ENCODE measurements at regions not wholly inside any gene's neighbourhood (a gene's known extent, or its start where the extent isn't known, plus 50 kb on each side); places are given as distances from the start of the nearest gene placed in this dataset.

DNA sequence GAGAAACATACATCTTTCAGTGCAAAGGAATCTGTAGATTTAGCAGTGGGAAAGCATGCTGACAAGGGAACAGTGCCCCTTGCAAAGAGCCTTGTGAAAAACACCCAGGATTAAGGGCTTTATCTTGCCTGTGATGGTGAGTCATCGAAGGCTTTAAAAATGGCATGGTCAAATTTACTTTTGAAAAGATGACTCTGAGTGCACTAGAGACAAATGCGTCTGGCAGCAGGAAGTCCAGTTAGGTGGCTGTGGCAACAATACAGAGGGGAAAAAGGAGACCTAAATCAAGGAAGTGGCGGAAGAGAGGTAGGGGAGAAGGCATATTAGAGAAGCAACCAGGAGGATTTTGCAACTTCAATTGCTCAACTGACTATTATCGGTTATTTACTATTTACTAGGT lies 472.6 kb upstream of the CPEB2 start:
- Histone ChIP-seq H3K36me3 (ENCODE audit: control insufficient read depth, insufficient read depth, low read length) (no peaks in the 10 kb centered on the region), H3K4me2 (ENCODE audit: low read length) (no peak overlapping the region), H2AFZ (no peak overlapping the region), H3K4me1 (no peaks in the 10 kb centered on the region), H3K9me3 (ENCODE audit: control insufficient read depth, low read length) (no peaks in the 10 kb centered on the region), H3K27me3 (ENCODE audit: control insufficient read depth, insufficient read depth, low read length) (no peaks in the 10 kb centered on the region), H3K79me2 (no peaks in the 10 kb centered on the region), H3K9ac (no peak overlapping the region), H3K27ac (no peak overlapping the region), H3K4me3 (ENCODE audit: low read depth, low read length) (no peak overlapping the region)
- TF ChIP-seq, protein P1, sequence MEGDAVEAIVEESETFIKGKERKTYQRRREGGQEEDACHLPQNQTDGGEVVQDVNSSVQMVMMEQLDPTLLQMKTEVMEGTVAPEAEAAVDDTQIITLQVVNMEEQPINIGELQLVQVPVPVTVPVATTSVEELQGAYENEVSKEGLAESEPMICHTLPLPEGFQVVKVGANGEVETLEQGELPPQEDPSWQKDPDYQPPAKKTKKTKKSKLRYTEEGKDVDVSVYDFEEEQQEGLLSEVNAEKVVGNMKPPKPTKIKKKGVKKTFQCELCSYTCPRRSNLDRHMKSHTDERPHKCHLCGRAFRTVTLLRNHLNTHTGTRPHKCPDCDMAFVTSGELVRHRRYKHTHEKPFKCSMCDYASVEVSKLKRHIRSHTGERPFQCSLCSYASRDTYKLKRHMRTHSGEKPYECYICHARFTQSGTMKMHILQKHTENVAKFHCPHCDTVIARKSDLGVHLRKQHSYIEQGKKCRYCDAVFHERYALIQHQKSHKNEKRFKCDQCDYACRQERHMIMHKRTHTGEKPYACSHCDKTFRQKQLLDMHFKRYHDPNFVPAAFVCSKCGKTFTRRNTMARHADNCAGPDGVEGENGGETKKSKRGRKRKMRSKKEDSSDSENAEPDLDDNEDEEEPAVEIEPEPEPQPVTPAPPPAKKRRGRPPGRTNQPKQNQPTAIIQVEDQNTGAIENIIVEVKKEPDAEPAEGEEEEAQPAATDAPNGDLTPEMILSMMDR (IDR thresholded peaks at IDR 0.05): no peak

DNA sequence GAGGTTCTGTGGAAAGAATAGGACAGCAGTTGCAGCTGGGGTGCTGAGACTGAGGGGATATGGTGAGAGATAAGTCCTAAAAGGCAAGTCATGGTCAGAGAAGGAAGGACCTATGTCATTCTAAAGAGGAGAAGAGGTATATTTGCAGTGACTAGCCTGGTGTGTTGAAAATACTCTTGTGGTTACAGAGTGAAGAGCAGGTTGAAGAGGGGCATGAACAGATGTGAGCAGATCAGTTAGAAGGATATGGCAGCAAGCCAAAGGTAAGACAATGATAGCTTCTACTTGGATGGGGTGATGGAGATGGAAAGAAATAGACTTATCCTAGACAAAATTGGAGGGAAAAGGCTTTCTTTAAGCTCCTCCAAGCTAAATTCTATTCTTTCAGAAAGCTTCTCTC lies 469.8 kb upstream of the CPEB2 start:
- TF ChIP-seq, protein P1 (IDR thresholded peaks at IDR 0.05): no peak
- Histone ChIP-seq H3K36me3 (ENCODE audit: control insufficient read depth, insufficient read depth, low read length) (no peaks in the 10 kb centered on the region), H3K9ac (no peak overlapping the region), H3K9me3 (ENCODE audit: control insufficient read depth, low read length) (no peaks in the 10 kb centered on the region), H3K4me1 (no peaks in the 10 kb centered on the region), H3K79me2 (no peaks in the 10 kb centered on the region), H2AFZ (no peak overlapping the region), H3K27me3 (ENCODE audit: control insufficient read depth, insufficient read depth, low read length) (no peaks in the 10 kb centered on the region), H3K27ac (no peak overlapping the region), H3K4me3 (ENCODE audit: low read depth, low read length) (no peak overlapping the region), H3K4me2 (ENCODE audit: low read length) (no peak overlapping the region)

DNA sequence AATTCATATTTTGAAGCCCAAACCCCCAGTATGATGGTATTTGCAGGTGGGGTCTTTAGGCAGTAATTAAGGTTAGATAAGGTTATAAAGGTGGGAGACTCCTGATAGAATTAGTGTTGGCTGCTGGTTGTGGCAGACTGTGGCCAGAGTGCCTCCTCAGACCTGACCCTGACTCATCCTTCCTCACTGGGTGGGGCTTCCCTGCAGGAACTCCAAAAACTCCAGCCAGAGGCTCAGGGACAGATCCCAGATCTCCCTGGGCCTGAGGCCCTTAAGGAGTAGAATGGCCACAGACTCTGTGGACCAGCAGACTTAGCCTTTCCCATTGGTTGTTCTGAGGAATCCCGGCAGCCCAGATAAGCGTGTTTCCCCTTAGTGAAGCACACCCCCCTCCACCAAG lies 463.0 kb upstream of the CPEB2 start:
- no peaks in the 10 kb centered on the region for H3K36me3 ChIP-seq (ENCODE audit: control insufficient read depth, insufficient read depth, low read length)
- H3K4me2 ChIP-seq (ENCODE audit: low read length): no peak overlapping the region
- TF ChIP-seq, protein P1 (IDR thresholded peaks at IDR 0.05): no peak

DNA sequence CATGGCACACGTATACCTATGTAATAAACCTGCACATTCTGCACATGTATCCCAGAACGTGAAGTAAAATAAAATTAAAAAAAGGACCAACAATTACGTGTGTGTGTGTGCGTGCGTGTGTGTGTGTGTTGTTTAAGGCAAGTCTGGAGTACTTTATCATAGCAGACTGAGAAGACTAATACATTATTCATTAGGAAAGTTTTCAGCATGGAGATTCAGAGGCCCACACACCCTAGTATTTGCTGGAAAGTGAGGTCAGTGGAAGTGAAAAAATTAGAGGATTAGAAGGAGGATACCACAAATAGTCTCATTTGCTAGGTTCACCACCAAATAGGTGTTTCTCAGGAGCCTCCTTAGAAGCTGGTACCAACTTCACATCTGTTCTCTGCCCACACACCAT lies 457.1 kb upstream of the CPEB2 start:
- TF ChIP-seq, protein P1 (IDR thresholded peaks at IDR 0.05): no peak

More for the DNA sequence above, 463.0 kb upstream of the CPEB2 start:
- Histone ChIP-seq H3K27ac (no peak overlapping the region), H3K9ac (no peak overlapping the region), H2AFZ (no peak overlapping the region), H3K4me1 (no peaks in the 10 kb centered on the region), H3K4me3 (ENCODE audit: low read depth, low read length) (no peak overlapping the region), H3K9me3 (ENCODE audit: control insufficient read depth, low read length) (no peaks in the 10 kb centered on the region), H3K27me3 (ENCODE audit: control insufficient read depth, insufficient read depth, low read length) (no peaks in the 10 kb centered on the region), H3K79me2 (no peaks in the 10 kb centered on the region)

DNA sequence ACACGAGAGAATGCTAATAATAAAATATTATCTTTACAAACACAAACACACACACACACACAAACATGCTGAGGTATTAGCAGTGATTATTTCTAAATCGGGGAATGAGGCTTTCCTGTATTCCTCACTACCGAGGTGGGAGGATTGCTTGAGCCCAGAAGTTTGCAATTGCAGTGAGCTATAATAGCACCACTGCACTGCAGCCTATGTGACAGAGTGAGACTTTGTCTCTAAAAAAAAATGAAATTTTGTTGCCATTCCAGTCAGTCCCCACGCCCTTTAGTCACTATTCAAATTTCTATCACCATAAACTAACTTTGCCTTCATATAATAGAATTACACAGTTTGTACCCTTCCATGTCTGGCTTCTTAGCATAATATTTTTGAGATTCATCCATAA lies 456.5 kb upstream of the CPEB2 start:
- Histone ChIP-seq H3K4me1 (no peaks in the 10 kb centered on the region), H3K27me3 (ENCODE audit: control insufficient read depth, insufficient read depth, low read length) (no peaks in the 10 kb centered on the region), H2AFZ (no peak overlapping the region), H3K9ac (no peak overlapping the region), H3K9me3 (ENCODE audit: control insufficient read depth, low read length) (no peaks in the 10 kb centered on the region), H3K27ac (no peak overlapping the region), H3K79me2 (no peaks in the 10 kb centered on the region), H3K4me2 (ENCODE audit: low read length) (no peak overlapping the region), H3K36me3 (ENCODE audit: control insufficient read depth, insufficient read depth, low read length) (no peaks in the 10 kb centered on the region), H3K4me3 (ENCODE audit: low read depth, low read length) (no peak overlapping the region)
- TF ChIP-seq, protein P1 (IDR thresholded peaks at IDR 0.05): no peak

More for the DNA sequence above, 457.1 kb upstream of the CPEB2 start:
- no peak overlapping the region for H3K4me3 ChIP-seq (ENCODE audit: low read depth, low read length)
- H3K79me2 ChIP-seq: no peaks in the 10 kb centered on the region
- no peak overlapping the region for H3K9ac ChIP-seq
- no peak overlapping the region for H3K27ac ChIP-seq
- no peak overlapping the region for H2AFZ ChIP-seq
- no peaks in the 10 kb centered on the region for H3K4me1 ChIP-seq
- H3K36me3 ChIP-seq (ENCODE audit: control insufficient read depth, insufficient read depth, low read length): no peaks in the 10 kb centered on the region
- H3K4me2 ChIP-seq (ENCODE audit: low read length): no peak overlapping the region
- H3K27me3 ChIP-seq (ENCODE audit: control insufficient read depth, insufficient read depth, low read length): no peaks in the 10 kb centered on the region
- no peaks in the 10 kb centered on the region for H3K9me3 ChIP-seq (ENCODE audit: control insufficient read depth, low read length)
